ENCODE measurements at regions not wholly inside any gene's neighbourhood (a gene's known extent, or its start where the extent isn't known, plus 50 kb on each side); places are given as distances from the start of the nearest gene placed in this dataset.

GRCh38 chr4:174023641-174024040 is 259.8 kb downstream of the FBXO8 start:
- intact Hi-C loops (cut with DNase I) = no loop called here
- no peak for TF ChIP-seq CTCF (IDR thresholded peaks at IDR 0.05)
- H3K4me3 ChIP-seq = no peak overlapping the region
- no peaks in the 10 kb centered on the region for H3K9me3 ChIP-seq
- H3K36me3 ChIP-seq = no peaks in the 10 kb centered on the region
- H3K27me3 ChIP-seq = no peaks in the 10 kb centered on the region
- DNase-seq (no peak), ATAC-seq (no peak)
- H3K27ac ChIP-seq = no peak overlapping the region
- no peaks in the 10 kb centered on the region for H3K4me1 ChIP-seq

GRCh38 chr4:174018236-174018635 is 265.2 kb downstream of the FBXO8 start:
- ATAC-seq = no peak
- Histone ChIP-seq H3K27me3 (no peaks in the 10 kb centered on the region), H3K9me3 (no peaks in the 10 kb centered on the region), H3K4me1 (no peaks in the 10 kb centered on the region), H3K36me3 (no peaks in the 10 kb centered on the region), H3K4me3 (no peak overlapping the region), H3K27ac (no peak overlapping the region)
- DNase-seq = no peak
- TF ChIP-seq CTCF (IDR thresholded peaks at IDR 0.05) = no peak
- intact Hi-C loops (cut with DNase I) = no loop called here

DNA sequence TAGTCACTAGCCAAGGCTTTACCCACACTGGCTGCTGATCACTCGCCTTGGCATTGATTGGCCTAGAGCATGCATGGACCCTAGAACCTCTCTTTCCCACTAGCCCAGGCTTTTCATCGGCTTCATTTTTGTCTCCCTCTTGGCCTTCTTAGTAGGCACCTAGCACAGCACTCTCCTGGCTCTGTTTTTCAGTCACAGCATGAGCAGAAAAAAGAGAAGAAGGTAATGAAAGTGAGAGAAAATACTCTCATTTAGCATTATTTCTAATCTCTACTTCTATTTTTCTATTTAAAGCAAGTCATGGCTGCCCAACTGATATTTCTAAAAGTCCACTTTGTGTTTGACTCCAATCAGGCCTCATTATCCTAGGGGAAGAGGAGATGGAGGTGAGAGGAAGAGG is 267.2 kb downstream of the FBXO8 start:
- Histone ChIP-seq H3K9me3 (no peaks in the 10 kb centered on the region), H3K4me1 (no peaks in the 10 kb centered on the region), H3K27ac (no peak overlapping the region), H3K4me3 (no peak overlapping the region), H3K27me3 (no peaks in the 10 kb centered on the region), H3K36me3 (no peaks in the 10 kb centered on the region)
- no peak for DNase-seq
- intact Hi-C loops (cut with DNase I) = no loop called here
- ATAC-seq = no peak
- no peak for TF ChIP-seq CTCF (IDR thresholded peaks at IDR 0.05)

GRCh38 chr4:174012886-174013259 is 270.6 kb downstream of the FBXO8 start:
- ATAC-seq (no peak), DNase-seq (no peak)
- H3K4me3 ChIP-seq = no peak overlapping the region
- no peaks in the 10 kb centered on the region for H3K9me3 ChIP-seq
- no peaks in the 10 kb centered on the region for H3K4me1 ChIP-seq
- TF ChIP-seq CTCF (IDR thresholded peaks at IDR 0.05) = no peak
- intact Hi-C loops (cut with DNase I) = no loop called here
- no peaks in the 10 kb centered on the region for H3K36me3 ChIP-seq
- H3K27me3 ChIP-seq = no peaks in the 10 kb centered on the region
- no peak overlapping the region for H3K27ac ChIP-seq

DNA sequence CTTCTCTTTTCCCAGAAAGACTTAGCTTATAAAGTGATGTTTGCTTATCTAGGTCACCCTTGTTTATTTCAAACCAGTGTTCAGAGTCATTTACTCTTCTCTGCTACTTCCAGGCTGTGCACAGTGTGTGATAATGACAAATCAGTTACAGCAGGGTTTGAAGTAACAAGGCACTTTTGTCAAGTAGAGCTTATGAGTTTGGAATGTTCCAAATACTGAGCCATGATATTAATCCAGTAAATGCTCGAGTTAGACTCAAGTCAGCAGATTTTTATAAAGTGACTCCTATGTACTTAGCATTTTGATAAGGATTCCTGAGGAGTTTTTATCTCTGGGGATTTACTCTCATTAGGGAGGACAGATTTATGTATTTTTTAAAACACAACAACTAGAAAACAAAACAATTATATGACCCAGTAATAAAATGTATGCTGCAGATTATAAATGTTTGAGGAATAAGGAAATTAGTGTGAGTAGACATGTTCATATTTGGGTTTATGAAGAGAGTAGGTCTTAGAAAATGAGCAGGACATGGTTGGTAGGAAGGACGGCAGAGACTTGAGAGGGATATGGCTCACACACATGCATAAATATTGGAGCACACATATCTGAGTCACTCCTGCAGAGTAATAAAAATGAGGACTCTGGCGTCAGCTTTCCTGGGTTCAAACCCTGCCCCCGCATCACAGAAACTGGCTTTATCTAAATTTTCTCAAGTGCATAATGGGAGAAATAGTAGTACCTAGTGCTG is 271.2 kb downstream of the FBXO8 start:
- no peaks in the 10 kb centered on the region for H3K4me1 ChIP-seq
- DNase-seq (no peak), ATAC-seq (no peak)
- intact Hi-C loops (cut with DNase I) = no loop called here
- no peaks in the 10 kb centered on the region for H3K27me3 ChIP-seq
- H3K9me3 ChIP-seq = no peaks in the 10 kb centered on the region
- TF ChIP-seq CTCF (IDR thresholded peaks at IDR 0.05) = no peak
- no peak overlapping the region for H3K4me3 ChIP-seq
- no peaks in the 10 kb centered on the region for H3K36me3 ChIP-seq
- no peak overlapping the region for H3K27ac ChIP-seq

DNA sequence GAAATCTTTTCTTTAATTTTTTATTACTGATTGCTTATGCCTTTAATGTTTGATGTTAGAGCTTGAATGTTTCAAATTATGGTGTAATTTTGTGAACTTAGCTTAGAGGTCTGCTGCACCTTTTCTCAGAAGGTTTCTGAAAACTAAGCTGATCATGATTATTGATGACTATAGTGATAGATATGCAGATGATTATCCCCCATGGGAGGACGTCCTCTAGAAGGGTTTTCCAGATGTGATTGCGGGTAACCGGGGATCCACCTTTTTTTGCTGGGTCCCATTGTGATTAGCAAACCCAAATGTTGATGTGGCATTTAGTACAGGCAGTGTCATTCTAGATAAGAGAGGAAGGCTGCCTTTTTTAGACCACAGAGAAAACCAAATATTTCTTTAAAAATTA is 272.9 kb downstream of the FBXO8 start:
- Histone ChIP-seq H3K4me1 (no peaks in the 10 kb centered on the region), H3K4me3 (no peak overlapping the region), H3K27ac (no peak overlapping the region), H3K36me3 (no peaks in the 10 kb centered on the region), H3K9me3 (no peaks in the 10 kb centered on the region), H3K27me3 (no peaks in the 10 kb centered on the region)
- ATAC-seq (no peak), DNase-seq (no peak)
- no peak for TF ChIP-seq CTCF (IDR thresholded peaks at IDR 0.05)
- intact Hi-C loops (cut with DNase I) = no loop called here
